CD1c-positive myeloid dendritic cell (primary cell): ENCODE measurements at regions not wholly inside any gene's neighbourhood (a gene's known extent, or its start where the extent isn't known, plus 50 kb on each side); places are given as distances from the start of the nearest gene placed in this dataset.

Experiments used
- DNase-seq: peaks from one replicate; pipeline ENCODE4 v3.0.0-alpha.2; 2016; ENCODE audit errors: extremely low spot score

- no peak for DNase-seq
These were observed 57.7 kb upstream of the RPS23 start for GRCh38 chr5:82335806-82336205.

GRCh38 chr5:82334856-82335255 is 56.7 kb upstream of the RPS23 start:
- DNase-seq = no peak

- DNase-seq = no peak
These were observed 56.0 kb upstream of the RPS23 start for GRCh38 chr5:82334085-82334692.

- no peak for DNase-seq
These were observed 54.9 kb upstream of the RPS23 start for GRCh38 chr5:82332886-82333615.

- DNase-seq = no peak
These were observed 54.1 kb upstream of the RPS23 start for GRCh38 chr5:82332064-82332855.

GRCh38 chr5:82331557-82331956 is 53.4 kb upstream of the RPS23 start:
- DNase-seq = no peak

- no peak for DNase-seq
These were observed 52.5 kb upstream of the RPS23 start for GRCh38 chr5:82330530-82331270.

- DNase-seq = no peak
These were observed 51.2 kb upstream of the RPS23 start for GRCh38 chr5:82329393-82329792.
